ENCODE measurements at regions not wholly inside any gene's neighbourhood (a gene's known extent, or its start where the extent isn't known, plus 50 kb on each side); places are given as distances from the start of the nearest gene placed in this dataset.
"Not testable (repeated sequence)": the region's sequence is repeated elsewhere in the genome, so short reads cannot be mapped to it uniquely, and the experiment has no call there.

GRCh38 chr1:229021034-229021433 lies 249.9 kb upstream of the RAB4A start:
- not testable (repeated sequence) for TF ChIP-seq CTCF, EZH2phosphoT487 (IDR thresholded peaks at IDR 0.05; ENCODE audit: low read length)
